Omental fat pad (tissue), 3 donors: ENCODE measurements at regions not wholly inside any gene's neighbourhood (a gene's known extent, or its start where the extent isn't known, plus 50 kb on each side); places are given as distances from the start of the nearest gene placed in this dataset.

Experiments
- ATAC-seq: fragments of 150-250 bp; one replicate; pipeline ENCODE4 v1.9.1; 2016; ENCODE audit warnings: mild to moderate bottlenecking, moderate library complexity; ENCODE audit not compliant: low FRiP score
- DNase-seq: peaks from one replicate; pipeline ENCODE4 v3.0.0-alpha.2; 2019; ENCODE audit warnings: low spot score
- TF ChIP-seq, protein P1 (sequence below), 3 donors: fragments of 450-650 bp; IDR thresholded peaks; one replicate each; pipeline ENCODE4 v1.5.1; 2016 to 2017; ENCODE audit warnings: antibody characterized with exemption in 3 of 3, mild to moderate bottlenecking in 3 of 3, moderate library complexity in 2 of 3

DNA sequence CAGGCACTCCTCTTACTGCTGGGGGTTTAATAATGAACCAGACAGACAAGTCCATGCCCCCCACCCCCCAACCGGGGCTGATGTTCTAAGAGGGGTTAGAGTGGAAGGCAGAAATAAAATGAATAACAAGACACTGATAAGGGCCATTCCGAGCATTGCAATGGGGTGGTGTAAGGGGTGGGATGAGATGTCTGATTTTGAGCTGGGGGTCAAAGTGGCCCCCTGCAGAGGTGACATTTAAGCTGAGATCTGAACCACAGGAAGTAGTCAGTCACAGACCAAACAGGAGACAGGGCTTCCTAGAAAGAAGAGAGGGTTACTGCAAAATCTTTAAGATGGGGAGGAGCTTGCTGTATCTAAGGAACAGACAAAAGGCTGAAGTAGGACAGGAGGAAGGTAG, 180.6 kb upstream of the SH3BP4 start:
- DNase-seq (no peak), ATAC-seq (no peak)
- TF ChIP-seq, protein P1, sequence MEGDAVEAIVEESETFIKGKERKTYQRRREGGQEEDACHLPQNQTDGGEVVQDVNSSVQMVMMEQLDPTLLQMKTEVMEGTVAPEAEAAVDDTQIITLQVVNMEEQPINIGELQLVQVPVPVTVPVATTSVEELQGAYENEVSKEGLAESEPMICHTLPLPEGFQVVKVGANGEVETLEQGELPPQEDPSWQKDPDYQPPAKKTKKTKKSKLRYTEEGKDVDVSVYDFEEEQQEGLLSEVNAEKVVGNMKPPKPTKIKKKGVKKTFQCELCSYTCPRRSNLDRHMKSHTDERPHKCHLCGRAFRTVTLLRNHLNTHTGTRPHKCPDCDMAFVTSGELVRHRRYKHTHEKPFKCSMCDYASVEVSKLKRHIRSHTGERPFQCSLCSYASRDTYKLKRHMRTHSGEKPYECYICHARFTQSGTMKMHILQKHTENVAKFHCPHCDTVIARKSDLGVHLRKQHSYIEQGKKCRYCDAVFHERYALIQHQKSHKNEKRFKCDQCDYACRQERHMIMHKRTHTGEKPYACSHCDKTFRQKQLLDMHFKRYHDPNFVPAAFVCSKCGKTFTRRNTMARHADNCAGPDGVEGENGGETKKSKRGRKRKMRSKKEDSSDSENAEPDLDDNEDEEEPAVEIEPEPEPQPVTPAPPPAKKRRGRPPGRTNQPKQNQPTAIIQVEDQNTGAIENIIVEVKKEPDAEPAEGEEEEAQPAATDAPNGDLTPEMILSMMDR (IDR thresholded peaks at IDR 0.05) = no peak

DNA sequence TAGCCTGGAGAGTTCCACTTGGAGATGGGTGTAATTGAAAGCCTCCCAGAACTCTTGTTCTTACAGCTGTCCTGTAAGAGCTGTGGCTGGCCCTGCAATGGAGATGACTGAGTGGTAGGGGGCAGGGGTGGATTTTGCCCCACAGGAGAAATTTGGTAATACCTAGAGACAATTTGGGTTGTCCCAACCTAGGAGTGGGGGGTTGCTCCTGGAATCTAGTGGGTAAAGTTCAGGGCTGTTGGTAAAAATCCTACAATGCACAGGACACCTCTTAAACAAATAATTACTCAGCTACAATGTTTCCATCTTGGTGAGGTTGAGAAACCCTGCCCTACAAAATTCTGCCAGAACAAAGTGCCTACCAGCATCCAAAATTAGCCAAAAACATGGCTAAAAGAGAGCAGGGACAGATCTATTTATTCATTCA, 181.1 kb upstream of the SH3BP4 start:
- no peak for ATAC-seq
- DNase-seq = no peak
- TF ChIP-seq, protein P1 (IDR thresholded peaks at IDR 0.05) = no peak

DNA sequence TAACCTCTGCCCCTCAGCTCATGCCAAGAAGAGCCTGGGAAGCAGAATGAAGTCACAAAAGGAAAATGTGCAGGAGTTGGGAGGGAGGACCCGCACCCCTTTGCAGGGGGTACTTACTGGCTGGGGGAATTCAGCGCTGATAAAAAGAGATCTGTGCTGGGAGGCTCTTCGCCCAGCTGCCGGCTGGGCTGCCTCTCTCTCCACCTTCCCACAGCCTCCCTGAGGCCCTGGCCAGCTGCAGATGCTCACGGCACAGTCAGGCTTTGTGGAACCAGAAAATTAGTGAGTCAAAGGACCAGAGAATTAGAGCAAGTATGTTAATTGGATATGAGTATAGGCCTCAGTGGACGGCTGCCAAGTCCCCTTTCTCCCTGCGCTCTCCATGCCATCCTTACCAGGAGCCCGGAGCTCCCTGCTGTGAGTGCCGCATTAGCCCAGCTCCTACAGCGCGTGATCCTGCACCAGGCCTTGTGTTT, 181.7 kb upstream of the SH3BP4 start:
- no peak for DNase-seq
- ATAC-seq = peak; percentile 22
- TF ChIP-seq, protein P1 (IDR thresholded peaks at IDR 0.05) = no peak

DNA sequence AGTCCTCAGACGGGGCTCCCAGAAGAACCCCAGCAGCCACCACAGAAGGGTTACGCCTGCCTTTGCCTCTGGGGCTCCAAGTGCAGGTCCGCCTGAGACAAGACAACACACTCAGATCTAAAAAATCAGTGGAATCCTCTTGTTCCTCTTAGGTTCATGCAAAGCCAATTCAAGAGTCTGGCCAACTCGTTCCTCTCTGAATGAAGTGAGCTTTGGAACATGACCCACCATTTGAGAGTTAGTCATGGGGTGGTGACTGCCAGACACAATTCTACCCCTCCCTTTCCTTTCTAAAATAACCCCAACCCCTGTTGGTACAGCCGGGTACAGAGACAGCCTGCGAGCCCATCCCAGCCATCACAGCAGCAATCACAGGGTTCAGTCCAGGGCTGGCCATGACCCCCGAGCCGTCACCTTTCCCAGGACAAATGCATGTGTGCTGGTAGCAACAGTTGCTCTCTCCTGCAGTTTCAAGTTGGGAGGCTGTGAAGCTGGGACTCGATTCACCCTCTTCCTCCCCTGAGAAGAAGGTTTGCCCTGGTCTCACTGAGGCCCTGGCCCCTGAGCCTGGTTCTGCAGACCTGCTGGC, 183.1 kb upstream of the SH3BP4 start:
- ATAC-seq (no peak), DNase-seq (no peak)
- TF ChIP-seq, protein P1 (IDR thresholded peaks at IDR 0.05) = no peak

DNA sequence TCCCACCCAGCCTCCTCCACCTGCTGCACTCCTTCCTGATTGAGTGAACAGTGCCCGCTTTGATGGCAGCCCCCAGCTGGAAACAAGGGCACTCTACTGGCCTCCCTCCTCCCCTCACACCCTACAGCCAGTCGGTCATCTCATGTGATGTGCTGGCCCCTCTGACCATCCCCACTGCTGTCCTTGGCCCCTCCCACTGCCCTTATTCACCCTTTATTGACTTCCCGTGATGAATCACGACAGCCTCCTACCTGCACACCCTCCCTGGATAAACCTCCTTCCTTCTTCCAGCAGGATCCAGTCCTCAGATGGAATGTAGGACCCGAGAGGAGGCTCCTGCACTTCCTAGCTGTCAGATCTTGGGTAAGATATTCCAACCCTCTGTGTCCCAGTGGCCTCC, 186.5 kb upstream of the SH3BP4 start:
- TF ChIP-seq, protein P1 (IDR thresholded peaks at IDR 0.05) = no peak
- DNase-seq (no peak), ATAC-seq (no peak)

DNA sequence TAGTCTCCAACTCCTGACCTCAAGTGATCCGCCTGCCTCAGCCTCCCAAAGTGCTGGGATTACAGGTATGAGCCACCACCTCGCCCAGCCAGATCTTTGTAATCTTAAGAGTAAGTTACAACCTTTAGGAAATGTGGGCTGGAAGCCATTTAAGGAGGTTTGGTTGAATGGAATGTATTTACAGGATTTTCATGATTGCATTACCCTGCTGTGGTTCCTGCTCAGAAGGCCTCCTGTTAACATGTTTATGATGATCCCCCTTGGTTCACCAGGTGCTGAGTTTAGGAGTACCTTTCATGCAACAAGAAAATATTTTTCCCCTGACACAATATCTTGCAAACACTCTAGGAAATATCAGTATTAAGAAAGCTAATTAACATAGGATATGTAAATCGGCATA, 187.4 kb upstream of the SH3BP4 start:
- DNase-seq (no peak), ATAC-seq (no peak)
- TF ChIP-seq, protein P1 (IDR thresholded peaks at IDR 0.05) = no peak
